Stimulated activated naive CD8-positive, alpha-beta T cell treated with anti-CD3 and anti-CD28 coated beads, Interleukin-15, Interleukin-2, amounts not matched to agents 100 U/mL and 50 U/mL, for 24 hours (primary cell): ENCODE measurements at regions not wholly inside any gene's neighbourhood (a gene's known extent, or its start where the extent isn't known, plus 50 kb on each side); places are given as distances from the start of the nearest gene placed in this dataset.
"Not testable (repeated sequence)": the region's sequence is repeated elsewhere in the genome, so short reads cannot be mapped to it uniquely, and the experiment has no call there.

Experiments
- ATAC-seq: fragments of 150-1000 bp; cut with Tn5 transposase; one replicate; pipeline ENCODE4 v1.10.0; 2021
- DNase-seq: peaks from one replicate; pipeline ENCODE4 v3.0.0; 2021

GRCh38 chr3:8001712-8002111 is 499.9 kb upstream of the LMCD1 start:
- DNase-seq (no peak), ATAC-seq (no peak)

GRCh38 chr3:8011902-8012301 is 489.7 kb upstream of the LMCD1 start:
- ATAC-seq (no peak), DNase-seq (no peak)

GRCh38 chr3:8020047-8020841 is 481.4 kb upstream of the LMCD1 start:
- DNase-seq: no peak
- no peak for ATAC-seq

- DNase-seq (no peak), ATAC-seq (no peak)
Observed at GRCh38 chr3:8027954-8028353, 473.7 kb upstream of the LMCD1 start.

GRCh38 chr3:8050283-8050682 is 451.3 kb upstream of the LMCD1 start:
- no peak for DNase-seq

GRCh38 chr3:8052659-8053058 is 449.0 kb upstream of the LMCD1 start:
- ATAC-seq (no peak), DNase-seq (no peak)

More at GRCh38 chr3:8050283-8050682, 451.3 kb upstream of the LMCD1 start:
- no peak for ATAC-seq

GRCh38 chr3:8068135-8068534 is 433.5 kb upstream of the LMCD1 start:
- DNase-seq, ATAC-seq: not testable (repeated sequence)

GRCh38 chr3:8069471-8069870 is 432.2 kb upstream of the LMCD1 start:
- DNase-seq: no peak

GRCh38 chr3:8070011-8070410 is 431.6 kb upstream of the LMCD1 start:
- DNase-seq (no peak), ATAC-seq (no peak)

More at GRCh38 chr3:8069471-8069870, 432.2 kb upstream of the LMCD1 start:
- ATAC-seq: no peak

GRCh38 chr3:8074740-8075139 is 426.9 kb upstream of the LMCD1 start:
- not testable (repeated sequence) for DNase-seq, ATAC-seq

- ATAC-seq: no peak
- no peak for DNase-seq
Observed at GRCh38 chr3:8077126-8077525, 424.5 kb upstream of the LMCD1 start.

- ATAC-seq (no peak), DNase-seq (no peak)
Observed at GRCh38 chr3:8080464-8080863, 421.2 kb upstream of the LMCD1 start.

- ATAC-seq (no peak), DNase-seq (no peak)
Observed at GRCh38 chr3:8085498-8085897, 416.1 kb upstream of the LMCD1 start.

- DNase-seq (no peak), ATAC-seq (no peak)
Observed at GRCh38 chr3:8087951-8088350, 413.7 kb upstream of the LMCD1 start.

GRCh38 chr3:8094415-8094814 is 407.2 kb upstream of the LMCD1 start:
- ATAC-seq (no peak), DNase-seq (no peak)

- DNase-seq: no peak
- no peak for ATAC-seq
Observed at GRCh38 chr3:8095724-8096123, 405.9 kb upstream of the LMCD1 start.

GRCh38 chr3:8097690-8098089 is 403.9 kb upstream of the LMCD1 start:
- DNase-seq (no peak), ATAC-seq (no peak)

- DNase-seq: no peak
- ATAC-seq: no peak
Observed at GRCh38 chr3:8103954-8104353, 397.7 kb upstream of the LMCD1 start.

- no peak for ATAC-seq
- DNase-seq: no peak
Observed at GRCh38 chr3:8106921-8107320, 394.7 kb upstream of the LMCD1 start.

GRCh38 chr3:8110966-8111798 is 390.4 kb upstream of the LMCD1 start:
- DNase-seq (peak; percentile 58), ATAC-seq (peak; percentile 89)

GRCh38 chr3:8112587-8112986 is 389.0 kb upstream of the LMCD1 start:
- DNase-seq: no peak
- ATAC-seq: no peak

- no peak for ATAC-seq
- DNase-seq: no peak
Observed at GRCh38 chr3:8113626-8114025, 388.0 kb upstream of the LMCD1 start.

GRCh38 chr3:8128686-8129085 is 372.9 kb upstream of the LMCD1 start:
- DNase-seq: no peak
- ATAC-seq: no peak
